Endometrial microvascular endothelial cells (primary cell): ENCODE measurements at regions not wholly inside any gene's neighbourhood (a gene's known extent, or its start where the extent isn't known, plus 50 kb on each side); places are given as distances from the start of the nearest gene placed in this dataset.

Experiments
- in situ Hi-C: cut with HindIII; loops from 2 replicates; pipeline ENCODE4 v1.10.0; 2017; ENCODE audit warnings: low sequenced_read_pairs, low pct_unique_long_range_greater_than_20kb; ENCODE audit errors: inconsistent ontology term

GRCh38 chr6:110558575-110558974 is 82.2 kb upstream of the SLC22A16 start:
- in situ Hi-C loops: no loop called here

DNA sequence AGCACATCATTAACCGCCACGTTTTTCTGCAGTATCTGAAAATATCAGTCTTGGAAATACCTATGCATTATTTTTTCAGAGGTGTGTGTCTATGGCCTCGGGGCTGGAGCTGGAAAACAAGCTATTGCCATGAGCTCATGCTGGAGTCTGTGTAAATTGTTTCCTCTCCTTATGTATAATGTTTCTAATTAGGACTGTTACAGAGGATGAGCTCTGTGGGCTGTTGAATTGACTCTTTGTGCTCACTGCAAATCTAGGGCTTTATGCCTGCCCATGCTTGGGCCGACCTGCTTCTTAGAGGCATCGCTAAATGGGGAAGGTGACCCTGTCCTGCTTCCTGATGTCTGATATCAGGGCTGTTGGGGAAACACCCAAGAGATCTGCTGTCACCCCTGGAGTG is 80.8 kb upstream of the SLC22A16 start:
- in situ Hi-C loops: no loop called here

DNA sequence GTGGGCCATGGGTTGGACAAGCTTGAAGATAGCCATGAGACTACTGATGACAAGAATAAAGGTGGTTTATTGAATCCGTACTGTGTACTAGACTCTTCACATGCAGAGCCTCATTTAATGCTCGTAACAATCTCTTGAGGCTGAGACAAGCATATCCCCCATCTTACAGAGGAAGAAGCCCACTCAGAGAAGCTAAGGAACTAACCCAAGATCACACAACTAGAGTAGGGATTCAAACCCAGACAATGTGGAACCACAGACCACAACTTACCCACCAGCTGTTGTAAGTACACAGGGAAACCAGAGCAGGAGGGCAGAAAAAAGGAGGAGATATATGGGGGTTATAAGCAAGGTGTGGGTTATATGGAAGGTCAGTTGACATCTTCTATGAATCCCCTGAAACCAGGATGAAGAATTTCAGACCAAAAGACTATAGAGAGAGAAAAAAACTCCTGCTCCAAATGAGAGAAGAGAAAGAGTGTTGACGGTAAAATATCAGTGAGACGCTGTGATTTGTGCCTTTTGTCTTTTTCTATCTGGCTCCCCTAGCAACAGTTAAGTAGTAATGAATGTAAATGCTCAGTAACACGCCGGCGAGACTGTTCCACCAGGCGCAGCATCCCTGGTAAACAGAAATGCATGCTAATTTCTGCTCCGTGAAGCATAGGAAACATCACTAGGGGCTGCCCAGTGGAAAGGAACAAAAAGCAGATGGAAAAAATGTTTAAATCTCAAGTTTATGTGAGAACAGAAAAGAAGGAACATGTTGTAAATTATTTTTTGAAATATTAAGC is 80.1 kb upstream of the SLC22A16 start:
- in situ Hi-C loops: no loop called here

GRCh38 chr6:110554966-110555460 is 78.6 kb upstream of the SLC22A16 start:
- in situ Hi-C loops: no loop called here

DNA sequence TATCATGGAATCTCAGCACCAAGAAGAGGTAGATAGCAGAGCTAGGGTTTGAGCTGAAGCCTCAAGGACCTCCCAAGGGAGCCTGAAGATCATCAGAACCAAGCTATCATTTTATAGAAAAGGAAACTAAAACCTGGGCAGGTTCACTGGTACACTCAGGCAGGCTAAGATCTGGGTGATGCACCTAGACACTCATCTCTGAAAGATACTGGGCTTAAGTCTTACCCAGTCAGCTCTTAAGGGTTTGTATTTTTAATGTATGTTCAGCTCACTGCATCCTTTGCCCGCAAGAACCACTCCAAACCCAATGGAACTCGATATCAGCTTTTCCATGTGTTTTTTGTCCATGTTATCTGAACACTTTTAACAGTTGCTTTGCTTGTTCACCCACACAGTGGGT is 78.0 kb upstream of the SLC22A16 start:
- in situ Hi-C loops: no loop called here

- in situ Hi-C loops: no loop called here
These were observed 76.7 kb upstream of the SLC22A16 start for GRCh38 chr6:110552901-110553641.

- in situ Hi-C loops: no loop called here
These were observed 75.7 kb upstream of the SLC22A16 start for GRCh38 chr6:110552076-110552475.

- in situ Hi-C loops: no loop called here
These were observed 74.7 kb upstream of the SLC22A16 start for GRCh38 chr6:110551088-110551487.

DNA sequence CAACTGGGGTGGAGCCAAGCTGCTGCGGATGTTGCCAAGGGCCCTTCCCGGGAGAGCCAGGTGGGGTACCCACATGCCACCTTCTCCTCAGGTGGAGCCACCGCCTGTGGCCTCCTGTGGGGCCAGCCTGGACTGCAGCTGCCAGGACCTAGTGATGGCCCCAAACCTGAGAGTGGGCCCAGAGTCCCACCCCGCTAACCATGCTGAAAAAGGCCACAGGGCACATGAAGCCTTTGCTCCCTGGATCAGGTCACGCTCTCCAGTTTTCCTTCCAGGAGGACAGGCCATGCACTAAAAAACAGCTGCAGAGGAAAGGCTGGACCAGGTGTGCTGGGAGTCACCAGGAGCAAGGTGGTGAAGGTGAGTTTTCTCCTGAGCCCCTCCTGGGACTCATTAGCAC is 73.9 kb upstream of the SLC22A16 start:
- in situ Hi-C loops: no loop called here

GRCh38 chr6:110549277-110549676 is 72.9 kb upstream of the SLC22A16 start:
- in situ Hi-C loops: no loop called here

DNA sequence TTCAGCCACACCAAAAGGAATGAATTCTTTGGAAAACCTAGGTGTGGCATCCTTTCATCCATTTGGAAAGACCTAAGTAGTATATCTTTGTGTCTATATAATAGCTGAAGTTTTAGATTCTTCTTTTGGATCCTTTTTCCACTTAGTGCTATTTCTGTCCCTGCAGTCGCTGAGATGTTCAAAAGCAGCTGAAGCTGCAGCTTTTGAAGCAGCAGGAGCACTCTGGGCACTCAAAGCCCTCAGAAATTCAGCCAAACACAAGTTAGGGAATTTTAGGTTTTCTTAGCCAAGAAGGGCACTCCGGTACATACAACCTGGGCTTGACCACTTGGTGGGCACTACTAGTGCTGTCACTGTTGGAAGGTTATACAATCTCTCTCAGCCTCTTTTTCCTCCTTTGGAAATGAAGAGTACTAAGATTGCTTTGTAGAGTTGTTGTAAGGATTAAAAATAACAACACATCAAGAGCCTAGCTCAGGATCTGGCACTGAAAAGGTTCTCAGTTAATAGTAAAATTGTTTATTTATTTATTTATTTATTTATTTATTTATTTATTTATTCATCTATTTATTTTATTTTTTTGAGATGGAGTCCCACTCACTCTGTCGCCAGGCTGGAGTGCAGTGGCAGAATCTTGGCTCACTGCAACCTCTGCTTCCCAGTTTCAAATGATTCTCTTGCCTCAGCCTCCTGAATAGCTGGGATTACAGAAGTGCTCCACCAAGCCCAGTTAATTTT is 71.9 kb upstream of the SLC22A16 start:
- in situ Hi-C loops: no loop called here

DNA sequence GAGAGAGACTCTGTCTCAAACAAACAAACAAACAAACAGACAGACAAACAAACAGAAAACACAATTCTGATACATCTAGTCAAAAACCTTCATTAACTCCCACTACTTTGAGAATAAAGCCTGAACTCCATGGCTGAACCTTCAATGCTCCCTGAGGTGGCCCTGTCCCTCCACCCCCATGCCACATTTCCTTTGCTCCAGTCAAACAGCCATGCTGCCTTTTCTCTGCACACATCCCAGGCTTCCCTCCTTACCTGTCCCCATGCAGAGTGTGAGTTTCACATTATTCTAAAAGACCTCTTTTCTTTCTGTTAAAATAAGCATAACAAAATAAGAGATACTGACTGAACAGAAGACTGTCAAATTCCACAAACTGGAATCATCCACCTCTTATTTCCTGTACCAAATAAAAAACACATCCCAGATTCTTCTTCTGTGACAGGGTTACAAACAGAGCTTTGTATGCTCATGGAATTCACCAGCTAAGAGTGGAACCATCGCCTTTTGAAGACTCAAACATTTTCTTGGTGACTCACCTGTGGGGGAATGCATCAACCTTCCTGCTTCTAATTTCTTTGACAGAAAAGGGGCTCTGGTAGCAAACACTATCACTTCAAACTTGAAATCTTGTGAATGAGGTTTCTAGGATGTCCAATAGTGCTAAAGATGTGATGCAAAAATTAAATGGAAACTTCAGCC is 71.0 kb upstream of the SLC22A16 start:
- in situ Hi-C loops: no loop called here

GRCh38 chr6:110545081-110545872 is 68.9 kb upstream of the SLC22A16 start:
- in situ Hi-C loops: no loop called here

- in situ Hi-C loops: no loop called here
These were observed 68.1 kb upstream of the SLC22A16 start for GRCh38 chr6:110544472-110544871.

DNA sequence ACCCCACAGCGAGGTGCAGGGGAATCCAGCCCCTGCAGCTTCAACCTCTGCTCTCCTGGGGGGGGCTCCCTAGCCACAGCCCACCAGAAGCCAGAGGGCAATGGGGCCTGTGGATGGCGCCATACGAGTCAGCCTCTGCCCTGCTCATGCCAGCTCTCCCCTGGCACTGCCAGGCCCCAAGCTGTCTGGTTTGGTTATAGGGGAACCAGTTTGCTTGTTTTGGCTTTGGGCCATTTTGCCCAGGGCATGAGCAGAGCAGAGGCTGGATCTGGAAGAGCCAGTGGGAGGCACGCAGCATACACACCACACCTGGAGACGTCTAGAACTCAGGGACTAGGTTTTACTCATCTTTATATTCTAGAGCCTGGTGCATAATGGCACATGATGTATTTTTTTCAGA is 66.7 kb upstream of the SLC22A16 start:
- in situ Hi-C loops: no loop called here

DNA sequence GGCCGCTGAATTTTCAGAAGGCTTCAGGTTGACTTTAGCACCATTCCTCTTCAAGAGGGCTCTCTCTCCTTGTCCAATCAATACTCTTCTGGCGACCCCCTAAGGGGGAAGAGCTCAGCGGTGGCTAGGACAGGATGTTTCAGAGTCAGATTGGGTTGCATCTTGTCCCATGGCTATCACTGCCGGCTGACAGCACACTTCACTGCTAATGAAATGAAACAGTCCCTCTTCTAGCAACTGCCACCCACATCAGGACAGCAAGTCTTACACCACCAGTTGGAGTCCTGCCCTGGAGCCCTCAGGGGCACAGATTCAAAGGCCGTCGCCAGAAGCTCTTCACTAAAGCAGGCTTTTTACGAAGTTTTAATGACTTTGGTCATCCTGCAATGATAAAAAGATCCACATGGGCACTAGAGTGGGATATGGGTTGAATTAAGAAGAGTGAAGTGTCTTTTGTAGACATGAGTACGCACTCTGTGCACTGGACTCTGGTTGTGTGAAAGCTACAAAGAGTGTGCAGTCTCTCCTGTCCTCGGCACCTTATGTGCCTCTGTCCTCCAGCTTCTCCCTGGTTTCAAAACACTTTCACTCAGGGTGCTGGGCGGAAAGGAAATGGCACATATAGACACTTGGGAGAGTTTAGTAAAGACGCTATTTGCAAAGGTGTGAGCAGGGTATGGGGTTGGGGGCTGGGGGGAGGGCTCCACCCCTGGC is 66.1 kb upstream of the SLC22A16 start:
- in situ Hi-C loops: no loop called here

- in situ Hi-C loops: no loop called here
These were observed 65.4 kb upstream of the SLC22A16 start for GRCh38 chr6:110541701-110542309.
